NCI-H2196 (cell line): ENCODE measurements at regions not wholly inside any gene's neighbourhood (a gene's known extent, or its start where the extent isn't known, plus 50 kb on each side); places are given as distances from the start of the nearest gene placed in this dataset.
"Not testable (repeated sequence)": the region's sequence is repeated elsewhere in the genome, so short reads cannot be mapped to it uniquely, and the experiment has no call there.

ENCODE experiments used
- DNase-seq: peaks from one replicate; lab custom pipeline; 2025; ENCODE audit not compliant: unreplicated experiment; lab: John Stamatoyannopoulos, UW

- no peak for DNase-seq
These were observed 209.8 kb downstream of the TPBG start for GRCh38 chr6:82573254-82573972.

DNA sequence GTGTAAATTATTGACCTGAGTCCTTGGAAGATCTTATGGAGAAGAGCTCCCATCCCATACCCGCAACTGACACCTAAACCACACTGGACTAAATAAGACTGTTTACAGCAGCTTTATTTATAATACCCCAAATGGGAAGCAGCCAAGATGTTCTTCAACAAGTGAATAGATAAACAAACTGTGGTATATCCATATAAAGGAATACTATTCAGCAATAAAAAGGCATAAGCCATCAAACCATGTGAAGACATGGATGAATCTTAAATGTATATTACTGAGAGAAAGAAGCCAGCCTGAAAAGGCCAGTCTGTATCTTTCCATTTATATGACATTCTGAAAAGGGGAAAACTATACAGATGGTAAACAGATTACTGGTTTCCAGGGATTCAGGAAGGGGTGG is 212.7 kb downstream of the TPBG start:
- no peak for DNase-seq

GRCh38 chr6:82584194-82584695 is 220.6 kb downstream of the TPBG start:
- DNase-seq, result no peak

GRCh38 chr6:82584856-82585255 is 221.2 kb downstream of the TPBG start:
- DNase-seq, result no peak

DNA sequence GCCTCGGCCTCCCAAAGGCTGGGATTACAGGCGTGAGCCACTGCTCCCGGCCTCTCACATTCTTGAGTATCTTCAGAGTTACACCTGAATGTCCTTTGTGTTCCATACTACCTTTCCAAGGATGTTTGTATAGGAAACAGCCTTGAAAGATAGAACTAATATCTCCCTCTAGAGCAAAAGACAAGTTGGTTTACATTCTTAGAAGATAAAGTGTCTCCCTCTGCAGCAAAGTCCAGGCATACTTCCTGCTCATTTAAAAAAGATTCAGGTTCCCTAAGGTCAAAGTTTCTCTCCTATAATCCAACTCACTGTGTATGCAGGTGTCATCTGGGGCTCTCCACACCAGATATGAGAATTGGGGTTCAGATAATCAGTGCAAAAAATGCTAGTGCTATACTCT is 224.4 kb downstream of the TPBG start:
- no peak for DNase-seq

DNA sequence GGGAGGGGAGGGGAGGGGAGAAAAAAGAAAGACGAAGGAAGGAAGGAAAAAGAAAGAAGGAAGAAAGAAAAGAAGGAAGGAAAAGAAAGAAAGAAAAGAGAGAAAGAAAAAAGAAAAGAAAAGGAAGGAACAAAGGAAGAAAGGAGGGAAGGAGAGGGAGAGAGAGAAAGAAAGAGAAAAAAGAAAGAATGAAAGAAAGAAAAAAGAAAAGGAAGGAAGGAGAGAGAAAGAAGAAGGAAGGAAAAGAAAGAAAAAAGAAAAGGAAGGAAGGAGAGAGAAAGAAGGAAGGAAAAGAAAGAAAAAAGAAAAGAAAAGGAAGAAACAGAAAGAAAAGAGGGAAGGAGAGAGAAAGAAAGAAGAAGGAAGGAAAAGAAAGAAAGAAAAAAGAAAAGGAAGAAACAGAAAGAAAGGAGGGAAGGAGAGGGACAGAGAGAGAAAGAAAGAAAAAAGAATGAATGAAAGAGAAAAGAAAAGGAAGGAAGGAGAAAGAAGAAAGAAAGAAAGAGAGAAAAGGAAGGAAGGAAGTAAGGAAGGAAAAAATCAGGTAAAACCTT is 225.3 kb downstream of the TPBG start:
- no peak for DNase-seq

DNA sequence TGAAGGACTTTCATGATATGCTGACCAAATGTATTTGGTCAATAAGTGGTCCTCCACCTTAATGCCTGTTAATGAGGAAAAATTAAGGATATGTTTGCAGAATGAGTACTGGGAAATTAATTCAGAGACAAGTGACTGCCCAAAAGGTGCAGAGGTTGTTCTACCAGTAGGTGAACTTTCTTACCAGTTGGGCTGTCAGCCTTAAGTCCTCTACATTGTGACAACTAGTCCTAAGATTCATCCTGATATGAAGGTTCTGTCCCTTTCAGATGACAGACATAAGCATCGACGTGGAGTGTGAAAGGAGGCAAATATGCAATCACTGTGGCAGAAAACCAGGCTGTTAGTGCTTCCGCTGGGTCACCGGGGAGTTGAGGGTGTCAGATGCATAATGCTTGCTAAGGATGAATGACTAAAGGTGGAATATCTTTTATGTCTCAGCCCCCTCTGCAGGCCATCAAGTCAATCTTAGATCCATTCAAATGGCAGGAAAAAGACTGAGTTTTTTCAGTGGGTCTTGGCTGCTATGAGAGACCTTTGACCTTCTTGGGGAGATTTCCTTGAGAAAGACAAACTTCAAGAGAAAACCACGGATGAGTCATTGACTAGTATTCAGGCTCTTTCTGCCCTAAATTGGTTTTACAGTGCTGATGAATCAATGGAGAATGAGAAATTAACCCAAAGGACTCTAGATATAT is 226.0 kb downstream of the TPBG start:
- no peak for DNase-seq

- DNase-seq, result no peak
These were observed 233.6 kb downstream of the TPBG start for GRCh38 chr6:82597201-82597600.

GRCh38 chr6:82602776-82603175 is 239.2 kb downstream of the TPBG start:
- no peak for DNase-seq

DNA sequence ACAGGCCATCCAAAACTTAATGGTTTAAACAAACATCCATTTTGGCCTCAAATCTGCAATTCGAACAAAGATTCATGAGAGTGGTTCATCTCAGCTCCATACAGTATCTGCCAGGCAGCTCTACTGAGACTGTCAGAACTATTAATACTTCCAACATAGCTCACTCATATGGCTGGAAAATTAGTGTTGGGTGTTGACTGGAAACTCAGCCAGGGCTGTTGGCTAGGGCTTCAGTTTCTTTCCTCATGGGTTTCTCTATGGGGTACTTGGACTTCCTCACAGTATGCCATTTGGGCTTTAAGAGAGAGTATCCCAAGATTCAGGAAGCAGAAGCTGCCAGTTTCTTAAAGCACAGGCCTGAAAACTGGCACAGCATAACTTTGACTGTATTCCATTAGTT is 240.3 kb downstream of the TPBG start:
- DNase-seq, result no peak

- no peak for DNase-seq
These were observed 244.5 kb downstream of the TPBG start for GRCh38 chr6:82607998-82608725.

DNA sequence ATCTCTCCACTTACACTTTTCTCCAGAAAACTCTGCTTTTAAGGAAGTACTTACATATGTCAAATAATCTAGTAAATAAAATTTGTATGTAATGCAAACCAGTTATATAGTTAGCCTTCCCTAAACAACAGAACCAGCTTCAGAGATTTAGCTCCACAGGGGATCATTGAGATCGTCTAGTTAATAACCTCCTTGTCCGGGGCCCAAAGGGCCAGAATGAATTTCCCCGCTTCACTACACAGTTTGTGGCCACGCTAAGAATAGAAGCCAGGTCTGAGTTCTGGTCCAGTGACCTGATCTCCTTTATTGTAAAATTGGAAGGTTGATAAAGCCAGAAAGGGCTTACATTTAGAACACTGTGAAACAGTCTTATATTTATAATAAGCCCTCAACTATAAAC is 245.2 kb downstream of the TPBG start:
- DNase-seq, result no peak

DNA sequence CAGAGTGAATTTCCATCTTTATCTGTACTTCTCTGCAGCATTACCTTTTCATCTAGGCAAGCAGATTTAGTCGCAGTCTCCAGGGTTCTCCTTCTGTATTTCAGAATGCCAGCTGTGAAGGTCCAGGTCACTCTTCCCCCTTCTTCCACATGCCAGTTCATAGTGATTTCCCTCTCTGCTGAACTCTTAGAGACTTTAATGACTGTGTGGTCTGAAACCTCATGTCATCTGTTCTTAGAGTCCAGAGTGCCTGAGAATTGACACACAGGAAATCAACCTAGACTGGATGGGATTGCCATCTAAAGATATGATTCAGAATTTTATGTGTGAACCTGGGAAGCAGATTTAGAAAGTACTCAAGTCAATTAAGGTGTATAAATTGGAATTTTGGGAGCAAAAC is 248.1 kb downstream of the TPBG start:
- DNase-seq, result no peak

GRCh38 chr6:82612475-82613039 is 248.9 kb downstream of the TPBG start:
- DNase-seq, result no peak

DNA sequence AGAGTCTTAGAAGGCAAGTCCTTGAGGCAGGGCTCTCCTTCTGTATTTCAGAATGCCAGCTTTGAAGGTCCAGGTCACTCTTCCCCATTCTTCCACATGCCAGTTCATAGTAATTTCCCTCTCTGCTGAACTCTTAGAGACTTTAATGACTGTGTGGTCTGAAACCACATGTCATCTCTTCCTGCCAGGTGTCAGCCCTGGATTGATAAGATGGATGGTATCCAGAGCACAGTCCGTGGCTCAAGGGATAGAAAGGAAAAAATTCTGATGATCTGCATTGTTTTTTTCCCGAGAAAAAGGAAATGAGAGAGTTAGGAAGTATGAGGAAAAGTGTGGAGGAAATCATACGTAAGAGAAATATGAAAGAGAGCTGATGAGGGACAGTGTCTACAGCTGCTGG is 250.9 kb downstream of the TPBG start:
- DNase-seq, result no peak

- DNase-seq, result no peak
These were observed 252.9 kb downstream of the TPBG start for GRCh38 chr6:82616386-82617028.

GRCh38 chr6:82617648-82618047 is 254.0 kb downstream of the TPBG start:
- no peak for DNase-seq

DNA sequence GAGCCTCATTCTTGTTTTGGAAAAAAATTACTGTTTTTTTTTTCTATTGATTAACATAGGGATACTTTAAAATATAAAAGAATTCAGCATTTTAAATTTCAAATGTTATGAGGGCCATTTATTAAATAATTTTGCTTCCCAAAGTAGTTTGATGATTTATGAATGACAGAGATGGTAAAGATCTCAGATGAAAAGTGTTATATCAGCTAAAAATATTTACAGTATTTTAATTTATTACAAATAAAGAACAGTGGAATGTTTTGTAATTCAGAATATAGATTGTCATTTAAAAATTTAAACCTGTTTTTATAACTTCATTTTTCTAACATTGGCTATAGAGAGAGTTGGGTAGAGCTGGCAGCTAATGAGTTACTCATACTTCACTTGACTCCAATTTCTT is 256.0 kb downstream of the TPBG start:
- no peak for DNase-seq

- no peak for DNase-seq
These were observed 258.8 kb downstream of the TPBG start for GRCh38 chr6:82622461-82622860.

DNA sequence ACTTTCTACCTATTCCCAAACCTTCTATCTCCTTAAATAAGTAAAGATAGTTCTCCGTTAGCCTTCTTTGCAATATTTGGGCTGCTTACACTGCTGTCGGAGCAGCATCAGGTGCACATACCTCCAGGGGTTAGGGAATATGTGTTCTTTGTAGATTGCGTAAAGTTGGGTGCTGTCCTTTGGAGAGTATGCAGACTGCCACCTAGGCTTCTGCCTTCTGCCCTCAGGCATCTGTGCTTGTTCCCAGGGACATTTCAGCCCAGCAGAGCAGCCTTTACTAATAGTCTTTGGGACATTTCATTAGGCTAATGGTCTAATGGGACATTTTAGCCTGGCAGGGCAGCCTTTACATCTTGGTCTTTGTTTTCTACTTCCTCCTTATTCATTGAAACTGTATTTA is 260.6 kb downstream of the TPBG start:
- no peak for DNase-seq

DNA sequence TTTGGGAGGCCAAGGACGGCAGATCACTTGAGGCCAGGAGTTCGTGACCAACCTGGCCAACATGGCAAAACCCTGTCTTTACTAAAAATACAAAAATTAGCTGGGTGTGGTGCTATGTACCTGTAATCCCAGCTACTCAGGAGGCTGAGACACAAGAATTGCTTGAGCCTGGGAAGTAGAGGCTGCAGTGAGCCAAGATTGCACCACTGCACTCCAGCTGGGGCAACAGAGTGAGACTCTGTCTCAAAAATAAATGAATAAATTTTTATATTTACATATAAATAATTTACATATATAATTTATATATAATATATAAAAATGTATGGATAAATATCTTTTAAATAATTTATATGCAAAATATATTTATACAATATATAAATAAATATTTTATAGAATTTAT is 263.3 kb downstream of the TPBG start:
- DNase-seq, result not testable (repeated sequence)
